Hepatocyte (in vitro differentiated cells): ENCODE measurements at regions not wholly inside any gene's neighbourhood (a gene's known extent, or its start where the extent isn't known, plus 50 kb on each side); places are given as distances from the start of the nearest gene placed in this dataset.

Source experiments
- EZH2 ChIP-seq: fragments of 200-600 bp; sonication (generic); IDR thresholded peaks from 2 replicates; pipeline ENCODE4 v1.6.1; 2016; ENCODE audit warnings: antibody characterized with exemption, mild to moderate bottlenecking, borderline replicate concordance
- TF ChIP-seq, protein P1 (sequence below): fragments of 200-600 bp; sonication (generic); IDR thresholded peaks from 2 replicates; pipeline ENCODE4 v1.5.1; 2016; ENCODE audit warnings: antibody characterized with exemption, mild to moderate bottlenecking; ENCODE audit not compliant: poor library complexity

DNA sequence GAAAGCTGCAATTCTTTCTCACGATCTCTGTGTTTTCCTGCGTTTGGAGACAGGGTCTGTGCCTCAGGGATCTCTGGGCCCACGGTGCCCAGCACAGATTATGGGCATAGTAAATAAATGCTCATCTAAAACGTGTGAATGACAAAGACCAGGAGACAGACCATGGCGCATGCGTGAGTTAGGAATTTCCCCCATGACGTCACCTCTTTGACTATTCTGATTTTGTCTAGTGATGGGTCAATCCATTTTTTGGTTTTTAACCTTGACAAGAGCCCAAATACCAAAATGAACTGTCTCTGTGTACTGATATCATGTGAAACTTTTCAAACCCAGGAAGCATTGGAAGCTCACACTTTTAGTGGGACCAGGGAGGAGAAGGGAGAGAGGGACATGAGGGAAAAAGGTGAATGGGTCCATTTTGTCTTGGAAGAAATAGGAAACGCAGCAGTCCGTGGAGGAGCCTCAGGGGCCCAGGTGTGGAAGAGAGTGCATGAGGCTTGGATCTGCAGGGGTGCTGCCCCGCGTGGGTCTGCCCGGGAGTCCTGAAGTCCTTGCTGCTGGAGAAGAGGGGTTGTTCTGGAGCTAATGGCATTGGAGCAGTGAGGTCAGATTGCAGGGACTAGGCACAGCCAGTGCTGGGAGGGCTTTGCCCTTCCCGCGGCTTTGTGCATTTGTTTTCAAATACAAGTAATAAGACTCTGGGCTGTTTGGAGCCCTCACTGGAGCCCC, 172.2 kb downstream of the ASB1 start:
- TF ChIP-seq, protein P1, sequence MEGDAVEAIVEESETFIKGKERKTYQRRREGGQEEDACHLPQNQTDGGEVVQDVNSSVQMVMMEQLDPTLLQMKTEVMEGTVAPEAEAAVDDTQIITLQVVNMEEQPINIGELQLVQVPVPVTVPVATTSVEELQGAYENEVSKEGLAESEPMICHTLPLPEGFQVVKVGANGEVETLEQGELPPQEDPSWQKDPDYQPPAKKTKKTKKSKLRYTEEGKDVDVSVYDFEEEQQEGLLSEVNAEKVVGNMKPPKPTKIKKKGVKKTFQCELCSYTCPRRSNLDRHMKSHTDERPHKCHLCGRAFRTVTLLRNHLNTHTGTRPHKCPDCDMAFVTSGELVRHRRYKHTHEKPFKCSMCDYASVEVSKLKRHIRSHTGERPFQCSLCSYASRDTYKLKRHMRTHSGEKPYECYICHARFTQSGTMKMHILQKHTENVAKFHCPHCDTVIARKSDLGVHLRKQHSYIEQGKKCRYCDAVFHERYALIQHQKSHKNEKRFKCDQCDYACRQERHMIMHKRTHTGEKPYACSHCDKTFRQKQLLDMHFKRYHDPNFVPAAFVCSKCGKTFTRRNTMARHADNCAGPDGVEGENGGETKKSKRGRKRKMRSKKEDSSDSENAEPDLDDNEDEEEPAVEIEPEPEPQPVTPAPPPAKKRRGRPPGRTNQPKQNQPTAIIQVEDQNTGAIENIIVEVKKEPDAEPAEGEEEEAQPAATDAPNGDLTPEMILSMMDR = no peak
- no peak for TF ChIP-seq EZH2
